Pancreas (tissue), 10 donors: ENCODE measurements at regions not wholly inside any gene's neighbourhood (a gene's known extent, or its start where the extent isn't known, plus 50 kb on each side); places are given as distances from the start of the nearest gene placed in this dataset.
A peak's percentile ranks its signal among the peaks of the same experiment; 100 is the strongest.

Source experiments
- ATAC-seq, 4 donors: fragments of 200-7000 bp; cut with Tn5 transposase; one replicate each; pipeline versions ENCODE4 v1.8.0 to v1.9.1; 2020; ENCODE audit warnings: mild to moderate bottlenecking in 4 of 4, moderate library complexity in 4 of 4
- DNase-seq, 6 donors: peaks; one replicate each; pipeline ENCODE4 v3.0.0-alpha.2; 2020
- FAIRE-seq: peaks from 2 replicates; lab custom pipeline; 2012; peaks lifted over from hg19 to GRCh38; lab: Jason Lieb, UNC
- H3K27ac ChIP-seq, 4 donors: fragments of 200-600 bp; sonication (generic); 1 replicate in 3 of 4; 2 replicates in 1 of 4; pipeline versions ENCODE4 v1.5.0 to v1.8.0; 2020
- H3K27me3 ChIP-seq, 4 donors: fragments of 200-600 bp; one replicate each; pipeline ENCODE4 v1.8.0; 2021
- H3K36me3 ChIP-seq, 3 donors: fragments of 200-600 bp; sonication (generic) in 1 of 3; one replicate each; pipeline versions ENCODE4 v1.5.0 to v1.8.0; 2020 to 2021
- H3K4me1 ChIP-seq, 3 donors: fragments of 200-600 bp; one replicate each; pipeline ENCODE4 v1.8.0; 2021
- H3K4me3 ChIP-seq, 4 donors: fragments of 200-600 bp; sonication (generic) in 2 of 4; one replicate each; pipeline versions ENCODE4 v1.5.0 to v1.8.0; 2020 to 2021
- H3K9me3 ChIP-seq, 4 donors: fragments of 200-600 bp; one replicate each; pipeline ENCODE4 v1.8.0; 2021
- WGBS, 2 donors: extraction: QIAGEN DNeasy Blood & Tissue Kit; methylation state at CpG; one replicate each; pipeline ENCODE4 v1.1.7; 2013; 5-methylcytosine and 5-hydroxymethylcytosine counted together
- intact Hi-C, 3 donors: fragments of 100-400 bp; cut with DNase I; formaldehyde crosslinking; loops; one replicate each; pipeline versions ENCODE4 v1.11.1 to v1.14.2; 2022
- TF ChIP-seq, protein P1 (sequence below), 4 donors: fragments of 200-600 bp; sonication (generic) in 3 of 4; IDR thresholded peaks; one replicate each; pipeline versions ENCODE4 v1.5.0 to v1.8.0; 2021; ENCODE audit warnings: antibody characterized with exemption in 4 of 4
- donor health status: healthy with polysubstance abuse.
- donor health status: DM: no; HTN: no; CAD: no; lungs with moderate emphysema.
- donor health status: DM: no; HTN: no; CAD: no.
- donor health status: control.
- donor health status: control.
- donor health status: Bipolar disorder and iron deficiency.
- donor health status: DM: yes; HTN: yes; CAD: no.
- donor health status: DM: no; HTN: no; CAD: no.
- donor health status: DM: no; HTN: no; CAD: no.
- donor health status: DM: yes; HTN: yes; CAD: no.

DNA sequence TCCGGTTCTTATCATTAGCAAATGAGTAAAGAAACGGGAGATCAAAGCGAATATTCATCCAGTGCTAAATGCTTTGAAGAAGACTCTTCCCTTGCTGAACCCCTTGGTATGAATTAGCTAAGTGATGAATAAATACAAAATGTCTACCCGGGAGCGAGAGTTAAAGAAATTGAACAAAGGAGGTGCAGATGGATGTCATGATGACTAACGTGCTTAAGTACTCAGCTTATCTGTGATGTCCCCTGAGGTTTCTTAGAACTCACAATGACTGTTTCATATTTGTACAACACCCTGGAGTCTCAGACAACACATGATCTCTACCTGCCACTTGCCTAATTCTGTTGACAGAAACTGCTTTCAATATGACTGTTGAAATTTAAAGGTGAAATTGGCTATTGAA is 148.5 kb downstream of the TMEM200C start:
- H3K9me3 ChIP-seq: no peaks in the 10 kb centered on the region
- FAIRE-seq (no peak), ATAC-seq (no peak), DNase-seq (no peak)
- no peaks in the 10 kb centered on the region for H3K27me3 ChIP-seq
- intact Hi-C loops: no loop called here
- H3K27ac ChIP-seq: no peak overlapping the region
- H3K4me3 ChIP-seq: no peak overlapping the region
- H3K36me3 ChIP-seq: no peaks in the 10 kb centered on the region
- 29 to 32% methylated on average over 6 of the region's 6 CpGs for WGBS, 2 donors
- H3K4me1 ChIP-seq: peaks cover 0 to 9% (median 0%) of the 10 kb centered on the region in 3 donors
- TF ChIP-seq, protein P1, sequence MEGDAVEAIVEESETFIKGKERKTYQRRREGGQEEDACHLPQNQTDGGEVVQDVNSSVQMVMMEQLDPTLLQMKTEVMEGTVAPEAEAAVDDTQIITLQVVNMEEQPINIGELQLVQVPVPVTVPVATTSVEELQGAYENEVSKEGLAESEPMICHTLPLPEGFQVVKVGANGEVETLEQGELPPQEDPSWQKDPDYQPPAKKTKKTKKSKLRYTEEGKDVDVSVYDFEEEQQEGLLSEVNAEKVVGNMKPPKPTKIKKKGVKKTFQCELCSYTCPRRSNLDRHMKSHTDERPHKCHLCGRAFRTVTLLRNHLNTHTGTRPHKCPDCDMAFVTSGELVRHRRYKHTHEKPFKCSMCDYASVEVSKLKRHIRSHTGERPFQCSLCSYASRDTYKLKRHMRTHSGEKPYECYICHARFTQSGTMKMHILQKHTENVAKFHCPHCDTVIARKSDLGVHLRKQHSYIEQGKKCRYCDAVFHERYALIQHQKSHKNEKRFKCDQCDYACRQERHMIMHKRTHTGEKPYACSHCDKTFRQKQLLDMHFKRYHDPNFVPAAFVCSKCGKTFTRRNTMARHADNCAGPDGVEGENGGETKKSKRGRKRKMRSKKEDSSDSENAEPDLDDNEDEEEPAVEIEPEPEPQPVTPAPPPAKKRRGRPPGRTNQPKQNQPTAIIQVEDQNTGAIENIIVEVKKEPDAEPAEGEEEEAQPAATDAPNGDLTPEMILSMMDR (IDR thresholded peaks at IDR 0.05): no peak

DNA sequence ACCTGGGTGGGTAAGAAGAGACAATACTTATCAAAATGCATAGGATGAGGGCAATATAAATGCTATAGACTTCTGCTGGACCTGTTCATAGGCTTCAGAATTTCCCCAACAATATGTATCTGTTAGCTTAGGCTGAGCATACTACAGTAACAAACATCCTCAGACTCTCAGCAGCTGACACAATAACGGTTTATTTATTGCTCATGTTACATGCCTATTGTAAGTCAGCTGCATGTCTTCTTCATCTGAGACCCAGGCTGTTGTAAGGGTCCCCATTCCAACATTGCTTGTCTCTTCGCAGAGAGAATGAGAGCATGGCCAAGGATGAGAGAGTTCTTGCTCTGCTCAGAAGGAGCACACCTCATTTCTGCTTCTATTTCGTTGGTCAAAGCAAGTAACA is 150.7 kb downstream of the TMEM200C start:
- 45 to 57% methylated on average over 3 of the region's 3 CpGs for WGBS, 2 donors
- DNase-seq: no peak
- FAIRE-seq: no peak
- no peaks in the 10 kb centered on the region for H3K36me3 ChIP-seq
- H3K27me3 ChIP-seq: no peaks in the 10 kb centered on the region
- no peaks in the 10 kb centered on the region for H3K9me3 ChIP-seq
- ATAC-seq: no peak
- intact Hi-C loops: no loop called here
- H3K4me3 ChIP-seq: no peak overlapping the region
- TF ChIP-seq, protein P1 (IDR thresholded peaks at IDR 0.05): no peak
- peaks cover 0 to 9% (median 0%) of the 10 kb centered on the region in 3 donors for H3K4me1 ChIP-seq
- H3K27ac ChIP-seq: no peak overlapping the region

DNA sequence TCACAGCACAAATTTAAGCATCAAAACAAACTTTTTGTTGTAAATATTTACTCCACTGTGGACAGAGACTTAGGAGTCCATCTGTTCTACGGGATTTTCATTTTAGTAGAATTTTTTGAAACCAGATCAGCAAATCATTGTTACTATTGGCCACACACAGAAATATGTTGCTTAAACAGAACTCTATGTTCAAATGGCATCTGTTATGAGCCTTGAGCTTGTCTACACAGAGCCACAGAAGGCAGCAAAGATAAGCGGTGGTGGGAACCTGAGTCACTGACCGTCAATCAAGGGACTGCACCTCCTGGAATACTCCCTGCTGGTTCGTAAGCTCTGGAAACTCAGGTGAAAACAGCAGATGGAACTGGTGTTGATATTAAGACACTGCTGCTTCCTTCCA is 156.8 kb downstream of the TMEM200C start:
- Histone ChIP-seq H3K4me3 (no peak overlapping the region), H3K36me3 (no peaks in the 10 kb centered on the region), H3K27me3 (peaks cover 0 to 8% (median 0%) of the 10 kb centered on the region in 4 donors), H3K4me1 (no peaks in the 10 kb centered on the region), H3K9me3 (no peaks in the 10 kb centered on the region), H3K27ac (no peak overlapping the region)
- intact Hi-C loops: no loop called here
- TF ChIP-seq, protein P1 (IDR thresholded peaks at IDR 0.05): no peak
- no peak for DNase-seq
- FAIRE-seq: no peak
- WGBS, 2 donors: 32 to 33% methylated on average over 4 of the region's 4 CpGs
- ATAC-seq: no peak

DNA sequence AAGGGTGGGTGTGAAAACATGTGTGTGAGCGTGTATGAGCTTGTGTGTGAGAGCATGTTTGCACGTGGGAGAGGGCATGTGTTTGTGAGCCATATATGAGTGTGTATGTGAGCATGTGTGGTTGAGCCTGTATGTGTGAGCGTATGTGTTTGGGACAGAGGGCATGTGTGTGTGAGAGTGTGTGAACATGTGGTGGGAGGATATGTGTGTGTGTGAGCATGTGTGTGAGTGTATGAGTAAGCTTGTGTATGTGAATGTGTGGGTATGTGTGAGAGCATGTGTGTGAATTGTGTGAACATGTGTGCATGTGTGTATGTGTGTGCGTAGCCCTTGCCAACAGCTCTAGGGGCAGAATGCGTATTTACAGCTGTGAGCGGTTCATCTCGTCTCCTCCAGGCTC is 163.0 kb downstream of the TMEM200C start:
- Histone ChIP-seq H3K27ac (no peak overlapping the region), H3K36me3 (no peaks in the 10 kb centered on the region), H3K9me3 (no peaks in the 10 kb centered on the region), H3K4me1 (no peaks in the 10 kb centered on the region), H3K27me3 (peaks cover 0 to 15% (median 3%) of the 10 kb centered on the region in 4 donors), H3K4me3 (no peak overlapping the region)
- TF ChIP-seq, protein P1 (IDR thresholded peaks at IDR 0.05): no peak
- WGBS, 2 donors: 74 to 86% methylated on average over 7 of the region's 7 CpGs
- DNase-seq: no peak
- no peak for FAIRE-seq
- ATAC-seq: no peak
- intact Hi-C loops: no loop called here

DNA sequence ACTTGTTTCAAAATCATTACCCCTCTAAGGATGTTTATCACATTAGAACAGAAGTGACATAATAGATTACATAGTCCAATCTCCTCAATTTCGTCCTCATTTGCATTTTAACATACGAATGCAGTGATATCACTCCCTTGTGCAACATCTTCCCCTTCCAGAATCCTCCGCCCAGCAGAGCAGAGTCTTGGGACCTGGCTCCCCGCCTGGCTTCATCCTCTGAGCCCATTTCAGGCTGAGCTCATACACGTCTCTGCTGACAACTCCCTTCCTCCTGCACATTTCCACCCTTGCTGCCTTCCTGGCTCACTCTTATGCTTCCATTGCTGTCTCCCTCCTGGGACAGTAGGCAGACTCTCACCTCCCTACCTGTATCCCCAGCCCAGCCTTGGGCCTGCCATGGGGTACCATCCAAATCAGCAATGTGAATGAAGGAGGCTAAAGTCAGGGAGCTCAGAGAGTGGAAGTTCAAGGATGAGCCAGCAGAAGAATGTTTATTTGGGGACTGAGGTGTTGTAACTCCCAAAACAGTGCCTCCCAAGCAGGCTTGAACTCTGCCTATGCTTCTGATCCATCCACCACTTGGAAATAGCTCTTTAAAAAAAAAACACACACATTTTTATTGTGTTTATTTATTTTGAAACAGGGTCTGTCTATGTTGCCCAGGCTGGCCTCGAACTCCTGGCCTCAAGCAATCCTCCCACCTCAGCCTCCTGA is 165.2 kb downstream of the TMEM200C start:
- H3K9me3 ChIP-seq: no peaks in the 10 kb centered on the region
- ATAC-seq: peak in 2 of 4 donors; percentile 46 to 61
- H3K4me1 ChIP-seq: no peaks in the 10 kb centered on the region
- H3K27ac ChIP-seq: no peak overlapping the region
- no peak for FAIRE-seq
- H3K36me3 ChIP-seq: no peaks in the 10 kb centered on the region
- intact Hi-C loops: no loop called here
- no peak for DNase-seq
- H3K27me3 ChIP-seq: peaks cover 0 to 13% (median 3%) of the 10 kb centered on the region in 4 donors
- no peak overlapping the region for H3K4me3 ChIP-seq
- TF ChIP-seq, protein P1 (IDR thresholded peaks at IDR 0.05): no peak
- 48 to 52% methylated on average over 6 of the region's 6 CpGs for WGBS, 2 donors
